EH (cell line): ENCODE measurements at regions not wholly inside any gene's neighbourhood (a gene's known extent, or its start where the extent isn't known, plus 50 kb on each side); places are given as distances from the start of the nearest gene placed in this dataset.
"Not testable (repeated sequence)": the region's sequence is repeated elsewhere in the genome, so short reads cannot be mapped to it uniquely, and the experiment has no call there.

ENCODE experiments used
- DNase-seq: peaks from one replicate; pipeline ENCODE4 v3.0.0-alpha.2; 2015; ENCODE audit warnings: low read depth

DNA sequence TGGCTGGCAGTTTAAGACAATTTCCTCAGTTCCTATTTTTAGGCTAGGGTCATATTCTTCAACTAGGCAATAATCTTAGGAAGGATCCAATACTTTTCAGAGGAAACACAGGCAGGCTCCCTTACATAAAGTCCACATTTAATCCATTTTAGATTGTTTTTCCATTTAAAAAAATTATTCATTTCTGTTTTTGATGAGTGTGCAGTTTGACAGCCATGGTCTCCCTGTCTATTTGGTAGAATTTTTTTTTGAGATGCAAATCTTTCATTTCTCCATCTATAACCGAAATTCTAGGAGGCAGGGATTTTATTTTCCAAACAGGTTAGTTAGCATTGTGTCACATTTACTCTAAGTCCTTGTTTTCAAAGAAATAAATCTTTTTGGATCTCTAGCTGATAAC lies 326.8 kb downstream of the PPP4R3C start:
- no peak for DNase-seq

DNA sequence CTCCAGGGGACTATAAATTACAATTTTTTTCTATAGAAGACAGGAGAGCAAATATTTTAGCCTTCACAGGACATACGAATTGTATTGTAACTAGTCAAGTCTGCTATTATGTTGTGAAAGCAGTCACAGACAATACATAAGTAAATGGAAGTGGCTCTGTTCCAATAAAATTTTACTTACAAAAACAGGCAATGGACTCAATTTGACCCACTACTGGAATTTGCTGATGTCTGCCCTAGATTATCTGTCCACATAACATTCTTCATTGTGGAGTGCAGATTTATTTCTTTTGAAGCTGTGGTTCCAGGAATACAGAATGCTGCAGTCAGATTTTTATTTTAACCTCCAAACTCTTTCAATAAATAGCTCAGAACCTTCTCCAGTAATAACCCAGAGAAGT lies 330.3 kb downstream of the PPP4R3C start:
- DNase-seq: no peak

DNA sequence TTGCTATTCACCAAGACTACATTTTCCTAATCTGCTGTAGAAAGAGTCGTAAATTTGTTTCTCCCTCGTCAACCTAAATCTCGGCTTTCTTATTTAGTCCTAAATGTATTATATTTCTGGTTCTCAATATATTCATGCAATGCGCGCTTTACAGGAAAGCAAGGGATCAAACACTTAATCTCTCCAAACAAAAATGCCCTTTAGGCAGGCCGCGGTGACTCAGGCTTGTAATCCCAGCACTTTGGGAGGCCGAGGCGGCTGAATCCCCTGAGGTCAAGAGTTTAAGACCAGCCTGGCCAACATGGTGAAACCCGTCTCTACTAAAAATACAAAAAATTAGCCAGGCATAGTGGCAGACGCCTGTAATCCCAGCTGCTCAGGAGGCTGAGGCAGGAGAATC lies 376.0 kb downstream of the PPP4R3C start:
- not testable (repeated sequence) for DNase-seq

DNA sequence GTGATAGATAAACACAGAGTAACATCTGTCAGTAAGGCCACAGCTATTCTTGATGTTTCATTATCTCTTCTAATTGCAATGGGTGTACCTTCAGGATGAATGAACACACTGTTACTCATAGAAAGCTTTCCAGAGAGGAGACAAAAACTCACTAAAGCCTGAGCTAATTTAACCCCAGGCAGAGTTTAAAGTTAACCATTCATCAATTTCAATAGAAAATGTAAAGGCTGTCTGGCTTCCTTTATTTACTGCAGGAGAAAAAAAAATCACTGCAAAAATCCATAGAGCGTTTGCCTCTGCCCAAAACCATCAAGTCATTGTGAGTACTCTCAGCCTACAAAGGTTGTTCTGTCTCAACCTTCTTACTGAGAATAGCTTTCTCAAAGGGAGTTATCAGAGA lies 376.9 kb downstream of the PPP4R3C start:
- DNase-seq: no peak

DNA sequence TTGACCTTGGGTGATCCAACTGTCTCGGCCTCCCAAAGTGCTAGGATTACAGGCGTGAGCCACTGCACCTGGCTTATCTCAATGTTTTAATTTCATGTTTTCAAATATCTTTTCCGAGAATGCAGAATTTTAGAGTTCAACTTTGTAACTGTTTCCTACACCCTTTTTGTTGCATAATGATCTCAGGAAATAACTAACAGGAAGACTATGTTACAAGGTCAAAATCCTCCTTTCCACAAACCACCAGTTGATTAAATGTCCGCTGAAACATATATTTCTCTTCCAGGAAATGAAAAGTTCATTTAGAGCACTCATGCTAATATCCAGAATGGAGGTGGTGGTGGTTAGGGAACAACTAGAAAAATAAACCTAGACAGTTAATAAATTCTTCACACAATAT lies 377.8 kb downstream of the PPP4R3C start:
- DNase-seq: no peak

DNA sequence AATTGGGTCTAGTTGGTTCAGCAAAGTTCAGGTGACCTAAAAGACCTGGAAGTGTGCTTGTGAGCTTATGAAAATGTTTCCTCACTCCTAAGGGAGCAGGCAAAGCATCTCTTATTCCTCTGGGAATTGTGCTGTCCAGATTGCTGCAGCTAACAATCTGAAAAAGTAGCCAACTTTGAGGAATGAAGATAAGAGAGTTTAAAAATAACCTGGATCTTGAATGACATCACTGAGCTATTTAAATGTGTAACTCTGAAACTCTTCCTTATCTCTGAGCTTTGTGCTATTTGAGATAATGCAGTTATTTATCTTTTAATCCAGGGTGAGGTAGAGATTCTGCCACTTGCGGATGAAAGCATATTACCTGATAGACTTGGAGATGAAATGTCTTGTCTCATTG lies 384.8 kb downstream of the PPP4R3C start:
- DNase-seq: no peak

DNA sequence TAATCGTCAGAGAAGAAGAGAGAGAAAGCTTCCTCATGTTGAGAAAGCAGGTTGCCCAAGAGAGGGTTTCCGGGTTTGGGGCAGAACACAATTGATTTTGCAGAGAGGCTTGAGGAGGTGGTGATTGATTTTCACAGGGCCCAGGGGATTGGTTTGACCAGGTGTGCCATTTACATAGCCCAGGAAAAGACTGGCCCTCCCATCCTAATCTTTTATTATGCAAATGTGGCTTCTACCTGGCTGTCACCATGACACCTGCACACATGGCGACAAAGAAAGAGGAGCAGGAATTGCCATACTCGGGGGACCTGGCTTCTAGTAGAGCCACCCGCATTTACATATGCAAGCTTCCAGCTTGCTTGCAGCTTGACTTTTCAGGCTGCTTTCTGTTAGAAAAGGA lies 405.3 kb downstream of the PPP4R3C start:
- DNase-seq: no peak

DNA sequence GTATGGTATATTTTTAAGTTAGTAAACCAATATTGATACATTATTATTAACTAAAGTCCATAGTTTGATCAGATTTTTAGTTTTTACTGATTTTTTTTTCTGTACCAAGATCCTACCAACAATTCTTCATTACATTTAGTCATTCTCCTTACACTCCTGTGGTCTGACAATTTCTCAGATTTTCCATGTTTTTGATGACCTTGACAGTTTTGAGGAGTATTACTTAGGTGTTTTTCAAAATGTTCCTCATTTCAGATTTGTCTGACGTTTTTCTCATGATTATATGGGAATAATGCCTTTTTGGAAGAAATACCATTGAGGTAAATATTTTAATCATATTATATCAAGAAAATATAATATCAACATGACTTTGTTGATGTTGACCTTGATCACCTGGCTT lies 423.8 kb downstream of the PPP4R3C start:
- DNase-seq: no peak

DNA sequence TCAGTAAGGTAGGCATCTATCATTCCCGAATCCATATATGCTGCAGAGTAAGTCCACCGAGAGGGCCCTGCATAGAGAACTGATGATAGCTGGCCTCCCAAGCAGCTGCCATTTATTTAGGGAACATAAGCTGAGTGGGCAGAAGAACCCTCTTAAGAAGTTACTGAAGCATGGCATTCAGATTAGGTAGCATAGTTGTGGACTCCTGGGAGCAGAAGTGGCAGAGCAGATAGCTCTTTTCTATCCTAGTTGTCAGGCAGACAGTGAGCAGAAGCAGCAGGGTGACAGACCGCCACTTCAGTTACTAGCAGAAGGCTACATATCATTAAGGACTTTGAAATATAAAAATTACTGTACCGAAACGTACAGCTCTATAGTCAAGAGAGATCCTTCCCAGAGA lies 454.7 kb downstream of the PPP4R3C start:
- no peak for DNase-seq

DNA sequence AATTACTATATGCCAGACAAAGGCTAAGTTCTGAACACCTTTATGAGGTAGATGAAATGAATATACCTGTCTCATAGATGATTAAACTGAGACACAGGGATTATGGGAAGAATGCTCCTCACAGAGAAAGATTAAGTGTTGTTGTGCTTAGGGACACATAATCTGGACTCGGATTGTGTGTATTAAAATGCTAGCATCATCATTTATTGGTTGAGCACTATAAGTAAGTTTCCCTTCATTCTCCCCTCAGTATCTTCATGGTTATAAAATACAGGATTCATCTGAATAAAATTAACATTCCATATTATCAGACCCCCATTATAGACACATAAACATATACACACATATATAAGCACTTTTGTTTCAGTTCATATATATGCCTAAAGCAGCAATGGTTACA lies 463.5 kb downstream of the PPP4R3C start:
- no peak for DNase-seq

DNA sequence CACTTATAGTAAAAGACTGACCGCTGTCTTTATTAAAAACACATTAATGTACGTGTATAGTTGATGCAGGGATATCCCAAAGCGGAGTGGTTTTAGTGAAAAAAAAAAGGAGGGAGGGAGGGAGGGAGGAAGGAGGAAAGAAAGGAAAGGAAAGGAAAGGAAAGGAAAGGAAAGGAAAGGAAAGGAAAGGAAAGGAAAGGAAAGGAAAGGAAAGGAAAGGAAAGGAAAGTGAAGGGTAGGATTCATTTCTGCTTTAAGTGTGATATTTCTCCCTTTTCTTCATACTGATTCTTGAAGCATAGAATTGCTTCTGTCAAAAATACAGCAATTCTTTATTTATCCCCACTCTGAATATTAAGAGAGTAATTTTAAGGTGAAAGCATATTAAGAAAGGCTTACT lies 504.9 kb downstream of the PPP4R3C start:
- DNase-seq: no peak

DNA sequence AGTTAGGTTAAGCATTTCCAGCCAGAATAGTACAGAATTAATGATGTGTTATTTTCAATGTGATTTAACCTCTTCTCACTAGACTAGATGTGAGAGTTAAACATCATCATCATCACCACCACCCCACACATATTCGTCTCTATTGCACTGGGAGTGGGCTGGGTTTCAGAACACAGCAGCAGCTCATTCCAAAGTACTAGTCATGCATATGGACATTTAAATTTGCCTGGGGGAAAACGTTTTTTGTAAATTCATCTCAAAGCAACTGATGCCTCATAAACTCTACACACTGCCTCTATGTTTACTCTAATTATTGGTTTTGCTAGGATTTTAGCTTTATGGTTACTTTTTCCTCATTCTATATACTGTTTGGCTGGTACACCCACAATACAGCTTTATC lies 509.1 kb downstream of the PPP4R3C start:
- DNase-seq: no peak

DNA sequence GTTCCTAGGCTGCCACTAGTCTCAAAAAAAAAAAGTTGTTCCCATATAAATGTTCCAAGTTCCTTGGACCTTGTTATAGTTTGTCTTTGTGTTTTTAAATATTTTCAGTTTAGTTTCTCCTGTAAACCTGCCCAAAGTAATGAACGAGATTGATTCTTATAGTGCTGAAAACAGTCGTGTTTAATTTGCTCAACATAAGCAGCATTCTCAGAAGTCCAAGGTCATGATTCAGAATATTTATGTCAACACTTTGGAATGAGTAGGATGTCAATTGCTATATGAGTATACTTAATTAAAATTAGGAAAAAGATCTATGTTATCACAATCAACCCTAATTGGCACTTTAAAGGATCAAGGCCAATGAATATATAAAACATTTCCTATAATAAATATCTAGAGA lies 510.9 kb downstream of the PPP4R3C start:
- no peak for DNase-seq

DNA sequence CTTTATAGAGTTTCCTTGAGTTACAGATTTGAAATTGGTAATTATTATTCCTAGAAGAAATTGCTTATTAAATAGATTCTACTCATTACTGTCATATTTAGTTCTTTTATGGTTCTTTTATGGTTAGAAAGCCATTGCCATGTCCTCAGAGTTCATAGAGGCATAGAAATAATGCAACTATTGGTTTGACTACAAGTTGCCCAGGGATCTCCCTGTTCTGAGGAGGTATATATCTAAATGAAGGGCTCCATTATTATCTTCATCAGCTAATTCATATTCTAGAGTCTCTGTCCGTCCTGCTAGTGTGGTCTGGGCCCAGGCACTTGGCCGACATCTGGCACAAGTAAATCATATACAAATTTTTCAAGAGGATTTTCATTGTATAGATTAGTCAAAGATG lies 535.7 kb downstream of the PPP4R3C start:
- no peak for DNase-seq

DNA sequence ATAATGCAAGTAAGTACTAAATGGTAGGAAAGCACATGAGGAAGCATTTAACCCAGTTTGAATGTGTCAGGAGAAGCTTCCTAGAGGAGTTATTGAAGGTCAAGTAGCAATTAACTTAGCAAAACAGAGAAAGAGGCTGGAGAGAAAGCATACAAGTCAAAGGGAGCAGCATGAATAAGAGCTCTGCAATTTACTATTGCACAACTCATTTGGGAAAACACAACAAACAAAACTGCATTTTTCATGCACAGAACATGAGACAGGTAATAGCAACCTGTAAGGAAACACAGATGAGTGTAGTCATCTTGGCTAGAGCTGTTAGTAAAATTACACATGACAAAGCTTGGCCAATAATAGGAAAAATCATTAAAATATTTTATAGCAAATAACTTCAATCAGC lies 538.1 kb downstream of the PPP4R3C start:
- no peak for DNase-seq

DNA sequence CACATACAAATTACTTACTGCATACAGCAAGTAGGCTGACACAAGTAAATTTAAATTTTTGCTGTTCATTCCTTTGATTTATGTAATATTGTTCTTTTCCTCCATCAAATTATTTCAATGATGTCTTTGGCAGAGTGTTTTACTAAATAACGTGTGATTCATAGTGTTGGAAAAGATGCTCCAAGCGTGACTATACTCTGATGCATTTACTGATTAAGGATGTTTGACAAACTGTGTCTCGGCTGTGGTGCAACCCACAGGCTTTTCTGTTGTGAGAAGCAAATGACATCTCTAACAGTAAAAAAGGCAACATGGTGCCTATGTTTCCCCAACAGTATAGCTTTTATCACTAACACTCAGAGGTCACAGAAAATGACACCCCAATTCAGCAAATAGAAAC lies 540.9 kb downstream of the PPP4R3C start:
- no peak for DNase-seq

DNA sequence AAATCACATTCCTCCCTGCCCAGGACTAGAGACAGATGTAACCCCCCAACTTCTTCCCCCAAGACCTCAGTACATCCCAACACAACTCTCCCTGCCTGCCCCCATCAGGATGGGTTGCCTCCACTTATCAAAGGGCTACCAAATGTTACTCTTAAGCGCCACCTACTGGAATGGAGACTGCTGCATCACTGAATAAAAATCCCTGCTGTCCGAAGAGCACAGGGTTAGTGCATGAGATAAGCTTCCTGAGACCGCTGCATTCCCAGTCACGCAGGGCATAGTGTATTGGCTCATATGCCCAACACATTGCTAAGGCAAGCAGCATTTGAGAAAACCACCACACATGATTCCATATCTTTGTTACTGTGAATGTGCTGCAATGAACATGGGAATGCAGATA lies 544.5 kb downstream of the PPP4R3C start:
- no peak for DNase-seq

DNA sequence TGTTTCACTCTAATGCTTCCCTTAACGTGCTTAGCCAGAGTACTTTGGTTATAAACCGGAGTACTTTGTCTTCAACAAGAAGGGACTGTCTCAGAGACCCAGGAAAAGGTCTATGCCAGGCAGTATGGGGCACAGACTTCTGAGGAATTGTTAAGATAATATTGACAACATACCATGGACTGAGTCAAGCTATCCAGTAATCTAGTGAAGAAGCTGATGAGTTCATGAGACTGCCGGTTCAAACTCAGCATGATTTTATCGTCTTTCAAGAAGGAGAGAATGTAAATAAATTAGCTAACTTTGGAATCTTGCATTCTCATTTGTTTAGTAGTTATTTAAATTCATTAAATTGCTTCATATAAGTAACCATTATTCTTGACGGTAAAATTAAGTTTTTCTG lies 546.1 kb downstream of the PPP4R3C start:
- no peak for DNase-seq

DNA sequence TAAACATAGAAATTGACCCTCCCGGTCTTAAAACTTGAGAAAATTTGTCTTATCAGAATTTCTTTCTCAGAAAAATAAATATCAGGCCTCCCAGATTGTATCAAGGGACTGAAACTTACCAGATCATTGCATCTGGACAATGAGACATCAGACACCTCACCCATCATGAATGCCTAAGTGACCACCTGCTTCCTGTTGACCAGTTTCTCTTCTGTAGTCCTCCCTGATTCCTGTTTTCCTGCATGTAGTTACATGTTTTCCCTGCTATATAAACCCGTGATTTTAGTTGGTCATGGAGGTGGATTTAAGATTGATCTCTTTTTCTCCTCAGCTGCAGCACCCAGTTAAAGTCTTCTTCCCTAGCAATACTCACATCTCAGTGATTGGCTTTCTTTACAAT lies 548.1 kb downstream of the PPP4R3C start:
- DNase-seq: no peak

DNA sequence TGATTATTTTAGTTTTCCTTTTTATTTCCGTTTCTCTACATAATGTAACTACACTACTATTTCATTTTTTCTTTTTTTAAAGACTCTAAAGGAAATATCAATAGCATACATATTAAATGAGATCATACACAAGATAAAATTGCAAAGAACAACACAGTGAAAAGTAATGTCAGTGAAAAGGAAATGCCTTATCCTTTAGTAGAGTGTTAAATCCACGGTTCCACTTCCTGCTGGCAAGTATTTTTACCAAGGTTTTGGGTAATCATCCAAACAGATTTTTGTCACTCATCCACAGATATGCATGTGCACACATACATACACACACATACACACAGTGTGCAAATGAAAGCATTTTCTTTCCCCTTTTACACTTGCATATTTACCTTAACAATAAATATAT lies 548.9 kb downstream of the PPP4R3C start:
- DNase-seq: no peak

DNA sequence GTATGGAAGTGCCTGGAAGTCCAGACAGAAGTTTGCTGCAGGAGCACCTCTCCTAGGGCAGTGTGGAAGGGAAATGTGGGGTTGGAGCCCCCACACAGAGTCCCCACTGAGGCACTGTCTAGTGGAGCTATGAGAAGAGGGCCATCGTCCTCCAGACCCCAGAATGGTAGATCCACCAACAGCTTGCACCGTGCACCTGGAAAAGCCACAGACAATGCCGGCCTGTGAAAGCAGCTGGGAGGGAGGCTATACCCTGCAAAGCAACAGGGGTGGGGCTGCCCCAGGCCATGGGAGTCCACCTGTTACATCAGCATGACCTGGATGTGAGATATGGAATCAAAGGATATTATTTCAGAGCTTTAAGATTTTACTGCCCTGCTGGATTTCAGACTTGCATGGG lies 551.4 kb downstream of the PPP4R3C start:
- not testable (repeated sequence) for DNase-seq

DNA sequence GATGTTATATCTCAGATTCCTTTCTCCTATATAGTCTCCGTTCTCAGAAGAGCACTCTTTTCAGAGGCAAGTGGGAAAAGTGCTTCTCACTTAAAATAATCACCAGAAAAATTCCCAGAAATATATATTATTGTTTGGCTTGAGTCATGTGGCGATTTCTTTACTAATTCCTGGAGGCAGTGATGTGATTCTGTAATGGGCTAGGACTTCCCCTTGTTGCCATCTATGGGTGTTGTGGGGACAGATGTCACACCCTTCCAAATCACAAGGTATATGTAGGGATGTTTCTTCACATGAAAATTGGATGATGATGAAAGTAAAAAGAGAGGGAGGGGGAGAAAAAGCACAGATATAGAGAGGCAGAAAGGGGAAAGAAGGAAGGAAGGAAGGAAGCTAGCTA lies 553.4 kb downstream of the PPP4R3C start:
- DNase-seq: no peak

DNA sequence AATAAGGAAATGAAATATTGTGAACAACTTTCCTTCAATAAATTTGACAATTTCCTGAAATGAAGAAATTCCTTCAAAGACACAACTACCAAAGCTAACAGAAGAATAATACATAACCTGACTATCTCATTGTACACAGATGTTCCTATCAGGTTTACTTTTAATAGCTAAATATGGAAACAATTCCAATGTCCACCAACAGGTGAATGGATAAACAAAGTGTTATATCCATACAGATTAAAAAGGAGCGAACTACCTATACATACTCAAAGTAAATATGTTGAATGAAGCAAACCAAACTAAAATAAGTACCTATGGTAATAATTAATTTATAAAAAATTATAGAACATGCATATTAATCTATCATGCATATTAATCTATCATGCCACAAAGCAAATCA lies 554.9 kb downstream of the PPP4R3C start:
- DNase-seq: no peak

DNA sequence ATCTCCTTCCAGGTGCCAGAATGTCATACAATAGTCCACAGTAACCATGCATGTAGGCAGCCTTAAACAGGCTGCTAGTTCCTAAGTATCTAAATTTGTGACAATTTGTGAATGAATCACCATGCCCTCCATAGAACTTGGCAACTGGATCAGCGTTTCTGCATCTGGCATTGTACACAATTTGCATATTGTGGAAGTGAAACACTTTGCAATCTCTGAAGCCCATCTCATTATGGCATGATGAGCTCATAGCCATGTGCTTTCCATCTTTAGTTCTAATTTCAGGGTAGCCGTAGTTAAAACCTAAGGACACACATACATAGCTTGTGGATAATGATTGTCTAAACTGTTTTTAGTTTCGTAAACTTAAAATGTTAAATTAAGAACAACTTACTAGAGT lies 573.6 kb downstream of the PPP4R3C start:
- DNase-seq: no peak

DNA sequence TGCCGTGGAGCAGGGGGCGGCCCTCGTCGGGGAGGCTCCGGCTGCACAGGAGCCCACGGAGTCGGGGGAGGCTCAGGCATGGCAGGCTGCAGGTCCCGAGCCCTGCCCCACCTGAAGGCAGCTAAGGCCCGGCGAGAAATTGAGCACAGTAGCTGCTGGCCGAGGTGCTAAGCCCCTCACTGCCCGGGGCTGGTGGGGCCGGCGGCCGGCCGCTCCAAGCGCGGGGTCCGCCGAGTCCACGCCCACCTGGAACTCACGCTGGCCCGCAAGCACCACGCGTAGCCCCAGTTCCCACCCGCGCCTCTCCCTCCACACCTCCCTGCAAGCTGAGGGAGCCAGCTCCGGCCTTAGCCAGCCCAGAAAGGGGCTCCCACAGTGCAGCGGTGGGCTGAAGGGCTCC lies 589.4 kb downstream of the PPP4R3C start:
- DNase-seq: no peak
